Pancreas (tissue), 10 donors: ENCODE measurements at regions not wholly inside any gene's neighbourhood (a gene's known extent, or its start where the extent isn't known, plus 50 kb on each side); places are given as distances from the start of the nearest gene placed in this dataset.

ENCODE experiments used
- ATAC-seq, 4 donors: fragments of 200-7000 bp; cut with Tn5 transposase; one replicate each; pipeline versions ENCODE4 v1.8.0 to v1.9.1; 2020; ENCODE audit warnings: mild to moderate bottlenecking in 4 of 4, moderate library complexity in 4 of 4
- DNase-seq, 6 donors: peaks; one replicate each; pipeline ENCODE4 v3.0.0-alpha.2; 2020
- FAIRE-seq: peaks from 2 replicates; lab custom pipeline; 2012; peaks lifted over from hg19 to GRCh38; lab: Jason Lieb, UNC
- H3K27ac ChIP-seq, 4 donors: fragments of 200-600 bp; sonication (generic); 1 replicate in 3 of 4; 2 replicates in 1 of 4; pipeline versions ENCODE4 v1.5.0 to v1.8.0; 2020
- H3K27me3 ChIP-seq, 4 donors: fragments of 200-600 bp; one replicate each; pipeline ENCODE4 v1.8.0; 2021
- H3K36me3 ChIP-seq, 3 donors: fragments of 200-600 bp; sonication (generic) in 1 of 3; one replicate each; pipeline versions ENCODE4 v1.5.0 to v1.8.0; 2020 to 2021
- H3K4me1 ChIP-seq, 3 donors: fragments of 200-600 bp; one replicate each; pipeline ENCODE4 v1.8.0; 2021
- H3K4me3 ChIP-seq, 4 donors: fragments of 200-600 bp; sonication (generic) in 2 of 4; one replicate each; pipeline versions ENCODE4 v1.5.0 to v1.8.0; 2020 to 2021
- H3K9me3 ChIP-seq, 4 donors: fragments of 200-600 bp; one replicate each; pipeline ENCODE4 v1.8.0; 2021
- CTCF ChIP-seq, 4 donors: fragments of 200-600 bp; sonication (generic) in 3 of 4; IDR thresholded peaks; one replicate each; pipeline versions ENCODE4 v1.5.0 to v1.8.0; 2021; ENCODE audit warnings: antibody characterized with exemption in 4 of 4
- WGBS, 2 donors: extraction: QIAGEN DNeasy Blood & Tissue Kit; methylation state at CpG; one replicate each; pipeline ENCODE4 v1.1.7; 2013; 5-methylcytosine and 5-hydroxymethylcytosine counted together
- intact Hi-C, 3 donors: fragments of 100-400 bp; cut with DNase I; formaldehyde crosslinking; loops; one replicate each; pipeline versions ENCODE4 v1.11.1 to v1.14.2; 2022
- donor health status: healthy with polysubstance abuse.
- donor health status: DM: no; HTN: no; CAD: no; lungs with moderate emphysema.
- donor health status: DM: no; HTN: no; CAD: no.
- donor health status: control.
- donor health status: control.
- donor health status: Bipolar disorder and iron deficiency.
- donor health status: DM: yes; HTN: yes; CAD: no.
- donor health status: DM: no; HTN: no; CAD: no.
- donor health status: DM: no; HTN: no; CAD: no.
- donor health status: DM: yes; HTN: yes; CAD: no.

GRCh38 chr14:25430808-25431207 lies 380.9 kb upstream of the STXBP6 start:
- Histone ChIP-seq H3K36me3 (no peaks in the 10 kb centered on the region), H3K9me3 (no peaks in the 10 kb centered on the region), H3K27ac (no peak overlapping the region), H3K4me3 (no peak overlapping the region), H3K27me3 (no peaks in the 10 kb centered on the region), H3K4me1 (no peaks in the 10 kb centered on the region)
- peak in 1 of 6 donors; percentile 33 for DNase-seq
- FAIRE-seq: no peak
- WGBS, 2 donors: 74 to 82% methylated on average over 12 of the region's 12 CpGs
- no peak for TF ChIP-seq CTCF (IDR thresholded peaks at IDR 0.05)
- intact Hi-C loops: no loop called here
- no peak for ATAC-seq

- intact Hi-C loops: no loop called here
- Histone ChIP-seq H3K36me3 (no peaks in the 10 kb centered on the region), H3K4me3 (no peak overlapping the region), H3K4me1 (no peaks in the 10 kb centered on the region), H3K27me3 (no peaks in the 10 kb centered on the region), H3K9me3 (no peaks in the 10 kb centered on the region), H3K27ac (no peak overlapping the region)
- ATAC-seq (no peak), DNase-seq (no peak), FAIRE-seq (no peak)
- no peak for TF ChIP-seq CTCF (IDR thresholded peaks at IDR 0.05)
Measured at GRCh38 chr14:25412998-25413397, 363.1 kb upstream of the STXBP6 start.

GRCh38 chr14:25411781-25412757 lies 362.1 kb upstream of the STXBP6 start:
- ATAC-seq (no peak), DNase-seq (no peak), FAIRE-seq (peak; percentile 69)
- H3K4me3 ChIP-seq: no peak overlapping the region
- H3K36me3 ChIP-seq: no peaks in the 10 kb centered on the region
- no peaks in the 10 kb centered on the region for H3K9me3 ChIP-seq
- TF ChIP-seq CTCF (IDR thresholded peaks at IDR 0.05): peak in 1 of 4 donors; percentile 7
- H3K4me1 ChIP-seq: no peaks in the 10 kb centered on the region
- 44 to 50% methylated on average over 6 of the region's 6 CpGs for WGBS, 2 donors
- H3K27me3 ChIP-seq: no peaks in the 10 kb centered on the region
- intact Hi-C loops: no loop called here
- no peak overlapping the region for H3K27ac ChIP-seq

GRCh38 chr14:25406818-25407217 lies 356.9 kb upstream of the STXBP6 start:
- FAIRE-seq (no peak), DNase-seq (no peak), ATAC-seq (peak in 1 of 4 donors; percentile 31)
- H3K27me3 ChIP-seq: no peaks in the 10 kb centered on the region
- intact Hi-C loops: loop anchor here in 1 of 3 donors (10.0 kb wide), 1 partner anchor 692 kb away; no protein-coding TSS in a partner anchor
- no peak overlapping the region for H3K4me3 ChIP-seq
- no peak overlapping the region for H3K27ac ChIP-seq
- WGBS, 2 donors: 13% methylated on average over 5 of the region's 5 CpGs
- no peaks in the 10 kb centered on the region for H3K36me3 ChIP-seq
- H3K9me3 ChIP-seq: no peaks in the 10 kb centered on the region
- no peaks in the 10 kb centered on the region for H3K4me1 ChIP-seq
- peak in 3 of 4 donors; percentile 24 to 25 (median 24) for TF ChIP-seq CTCF (IDR thresholded peaks at IDR 0.05)
